KBM-7 (cell line): ENCODE measurements at regions not wholly inside any gene's neighbourhood (a gene's known extent, or its start where the extent isn't known, plus 50 kb on each side); places are given as distances from the start of the nearest gene placed in this dataset.
"Not testable (repeated sequence)": the region's sequence is repeated elsewhere in the genome, so short reads cannot be mapped to it uniquely, and the experiment has no call there.

Experiments used
- DNase-seq: peaks from one replicate; pipeline ENCODE4 v3.0.0-alpha.2; 2015
- in situ Hi-C: fragments of 300-500 bp; cut with MboI; formaldehyde crosslinking; loops from 2 replicates; pipeline ENCODE4 v1.14.3; 2020; ENCODE audit warnings: low sequenced_read_pairs, low pct_unique_long_range_greater_than_20kb, mixed read lengths

- DNase-seq = no peak
- in situ Hi-C loops = no loop called here
Measured at GRCh38 chr3:80010021-80010571, 242.3 kb upstream of the ROBO1 start.

GRCh38 chr3:80007522-80007921 is 239.7 kb upstream of the ROBO1 start:
- no peak for DNase-seq
- in situ Hi-C loops = no loop called here

GRCh38 chr3:80006315-80006714 is 238.5 kb upstream of the ROBO1 start:
- in situ Hi-C loops = no loop called here
- DNase-seq = no peak

GRCh38 chr3:80000022-80000421 is 232.2 kb upstream of the ROBO1 start:
- in situ Hi-C loops = no loop called here
- DNase-seq = no peak

- peak; percentile 12 for DNase-seq
- in situ Hi-C loops = no loop called here
Measured at GRCh38 chr3:79994397-79994796, 226.6 kb upstream of the ROBO1 start.

- no peak for DNase-seq
- in situ Hi-C loops = no loop called here
Measured at GRCh38 chr3:79986338-79986737, 218.5 kb upstream of the ROBO1 start.

GRCh38 chr3:79985816-79986215 is 218.0 kb upstream of the ROBO1 start:
- in situ Hi-C loops = no loop called here
- no peak for DNase-seq

GRCh38 chr3:79983118-79983517 is 215.3 kb upstream of the ROBO1 start:
- no peak for DNase-seq
- in situ Hi-C loops = no loop called here

- no peak for DNase-seq
- in situ Hi-C loops = no loop called here
Measured at GRCh38 chr3:79979990-79980389, 212.2 kb upstream of the ROBO1 start.

GRCh38 chr3:79976466-79976865 is 208.7 kb upstream of the ROBO1 start:
- DNase-seq = no peak
- in situ Hi-C loops = no loop called here

- no peak for DNase-seq
- in situ Hi-C loops = no loop called here
Measured at GRCh38 chr3:79973917-79974595, 206.3 kb upstream of the ROBO1 start.

GRCh38 chr3:79973482-79973881 is 205.7 kb upstream of the ROBO1 start:
- DNase-seq = no peak
- in situ Hi-C loops = no loop called here

GRCh38 chr3:79968418-79968817 is 200.6 kb upstream of the ROBO1 start:
- peak; percentile 6 for DNase-seq
- in situ Hi-C loops = no loop called here

- in situ Hi-C loops = no loop called here
Measured at GRCh38 chr3:79960594-79960993, 192.8 kb upstream of the ROBO1 start.

GRCh38 chr3:79957066-79957465 is 189.3 kb upstream of the ROBO1 start:
- no peak for DNase-seq
- in situ Hi-C loops = no loop called here

More at GRCh38 chr3:79960594-79960993, 192.8 kb upstream of the ROBO1 start:
- DNase-seq = no peak

- in situ Hi-C loops = no loop called here
- DNase-seq = no peak
Measured at GRCh38 chr3:79954756-79955155, 187.0 kb upstream of the ROBO1 start.

- in situ Hi-C loops = no loop called here
- DNase-seq = no peak
Measured at GRCh38 chr3:79953591-79954101, 185.8 kb upstream of the ROBO1 start.

- in situ Hi-C loops = not testable (repeated sequence)
Measured at GRCh38 chr3:79951426-79951825, 183.6 kb upstream of the ROBO1 start.

GRCh38 chr3:79947957-79948356 is 180.2 kb upstream of the ROBO1 start:
- in situ Hi-C loops = no loop called here
- DNase-seq = no peak

More at GRCh38 chr3:79951426-79951825, 183.6 kb upstream of the ROBO1 start:
- not testable (repeated sequence) for DNase-seq

- no peak for DNase-seq
- in situ Hi-C loops = no loop called here
Measured at GRCh38 chr3:79947469-79947868, 179.7 kb upstream of the ROBO1 start.

- DNase-seq = no peak
- in situ Hi-C loops = no loop called here
Measured at GRCh38 chr3:79937567-79937966, 169.8 kb upstream of the ROBO1 start.
